ENCODE measurements at regions not wholly inside any gene's neighbourhood (a gene's known extent, or its start where the extent isn't known, plus 50 kb on each side); places are given as distances from the start of the nearest gene placed in this dataset.

DNA sequence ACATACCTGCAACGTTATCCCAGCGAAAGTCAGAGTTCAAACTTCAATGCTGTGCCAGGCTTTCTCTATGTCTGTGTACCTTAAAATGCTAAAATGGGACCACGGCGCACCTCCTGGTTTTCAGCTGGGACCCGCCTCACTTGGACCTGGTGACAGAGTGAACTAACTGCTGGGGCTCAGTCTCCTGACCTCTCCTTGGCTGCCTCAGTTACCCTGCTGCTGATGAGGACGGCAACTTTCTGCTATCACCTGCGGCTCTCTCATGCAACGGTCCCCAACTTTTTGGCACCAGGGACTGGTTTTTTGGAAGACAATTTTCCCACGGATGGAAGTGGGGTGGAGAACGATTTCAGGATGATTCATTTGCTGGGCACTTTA lies 402.8 kb downstream of the BRD1 start:
- Mint-ChIP-seq H3K9me3 (peaks cover 6% of the 10 kb centered on the region), H3K4me1 (no peaks in the 10 kb centered on the region), H3K36me3 (no peaks in the 10 kb centered on the region), H3K27me3 (no peaks in the 10 kb centered on the region), H3K27ac (no peak overlapping the region), H3K4me3 (no peak overlapping the region)
- ATAC-seq (ENCODE audit: low read depth) (no peak), DNase-seq (ENCODE audit: low spot score in 2 of 2) (no peak)

DNA sequence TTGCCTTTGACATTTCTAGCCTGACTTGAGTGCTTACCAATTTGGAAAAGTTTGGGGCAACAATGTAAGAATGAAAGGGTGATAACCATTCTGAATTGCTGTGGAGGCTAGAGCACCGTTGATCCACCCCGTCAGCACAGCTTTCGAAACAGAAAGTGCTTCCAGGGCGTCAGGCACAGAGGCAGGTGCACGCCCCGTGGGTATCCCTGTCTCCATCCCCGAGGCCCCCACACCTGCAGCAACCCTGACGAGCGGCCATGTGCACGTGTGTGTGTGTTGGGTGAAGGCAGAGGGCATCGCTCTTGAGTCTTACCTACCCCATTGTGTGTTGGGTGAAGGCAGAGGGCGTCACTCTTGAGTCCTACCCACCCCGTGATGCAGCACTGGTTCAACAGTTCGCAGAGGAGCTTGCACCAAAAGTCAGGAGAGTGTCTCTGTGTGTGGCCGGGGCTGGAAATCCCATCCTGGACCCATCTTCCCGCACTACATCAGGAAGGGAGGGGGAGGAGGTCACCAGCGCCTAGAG lies 404.5 kb downstream of the BRD1 start:
- Mint-ChIP-seq H3K36me3 (peaks cover 5% of the 10 kb centered on the region), H3K4me3 (no peak overlapping the region), H3K4me1 (no peaks in the 10 kb centered on the region), H3K27me3 (no peaks in the 10 kb centered on the region), H3K27ac (no peak overlapping the region), H3K9me3 (peaks cover 9% of the 10 kb centered on the region)
- ATAC-seq (ENCODE audit: low read depth) (no peak), DNase-seq (ENCODE audit: low spot score in 2 of 2) (no peak)

GRCh38 chr22:49422701-49423100 lies 405.0 kb downstream of the BRD1 start:
- peaks cover 9% of the 10 kb centered on the region for H3K9me3 Mint-ChIP-seq
- H3K4me1 Mint-ChIP-seq: no peaks in the 10 kb centered on the region
- ATAC-seq (ENCODE audit: low read depth) (no peak), DNase-seq (ENCODE audit: low spot score in 2 of 2) (no peak)
- H3K27me3 Mint-ChIP-seq: no peaks in the 10 kb centered on the region
- H3K36me3 Mint-ChIP-seq: peaks cover 5% of the 10 kb centered on the region
- no peak overlapping the region for H3K4me3 Mint-ChIP-seq
- no peak overlapping the region for H3K27ac Mint-ChIP-seq

DNA sequence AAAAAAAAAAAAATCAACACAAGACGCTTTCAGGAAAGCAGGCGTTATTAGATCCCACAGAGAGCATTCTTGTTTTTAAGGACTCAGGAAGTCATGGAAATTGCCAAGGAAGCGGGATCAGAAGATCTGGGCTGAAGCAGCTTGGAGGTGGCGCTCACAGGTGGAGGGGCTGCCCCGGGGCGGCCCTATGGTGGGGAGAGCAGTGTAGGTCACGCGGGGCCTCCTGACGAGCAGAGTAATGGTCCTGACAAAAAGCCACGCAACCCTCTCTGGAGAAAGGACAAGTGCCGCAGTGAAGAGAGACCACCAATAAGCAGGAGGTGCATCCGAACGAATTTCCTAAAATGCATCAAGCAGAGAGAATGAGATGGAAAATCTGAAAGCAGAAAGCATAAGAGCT lies 407.0 kb downstream of the BRD1 start:
- Mint-ChIP-seq H3K9me3 (peaks cover 9% of the 10 kb centered on the region), H3K36me3 (peaks cover 5% of the 10 kb centered on the region), H3K4me1 (no peaks in the 10 kb centered on the region), H3K27ac (no peak overlapping the region), H3K27me3 (no peaks in the 10 kb centered on the region), H3K4me3 (no peak overlapping the region)
- ATAC-seq (ENCODE audit: low read depth) (no peak), DNase-seq (ENCODE audit: low spot score in 2 of 2) (no peak)

DNA sequence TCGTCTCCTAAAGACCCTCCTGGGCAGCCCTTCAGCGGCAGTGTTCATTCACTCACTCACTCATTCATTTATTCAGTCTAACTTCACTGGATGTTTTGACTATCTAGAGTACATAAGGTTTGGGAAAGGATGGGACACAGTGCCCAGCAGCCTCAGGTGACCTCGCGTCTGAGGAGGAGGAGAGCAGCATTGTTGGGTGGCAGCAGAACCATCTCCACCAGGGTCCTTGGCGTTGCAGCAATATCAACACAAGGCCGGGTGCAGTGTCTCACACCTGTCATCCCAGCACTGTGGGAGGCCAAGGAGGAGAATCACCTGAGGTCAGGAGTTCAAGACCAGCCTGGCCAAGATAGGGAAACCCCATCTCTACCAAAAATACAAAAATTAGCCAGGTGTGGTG lies 408.0 kb downstream of the BRD1 start:
- Mint-ChIP-seq H3K27me3 (no peaks in the 10 kb centered on the region), H3K36me3 (peaks cover 5% of the 10 kb centered on the region), H3K27ac (no peak overlapping the region), H3K9me3 (peaks cover 9% of the 10 kb centered on the region), H3K4me3 (no peak overlapping the region), H3K4me1 (no peaks in the 10 kb centered on the region)
- DNase-seq (ENCODE audit: low spot score in 2 of 2): no peak
- no peak for ATAC-seq (ENCODE audit: low read depth)

DNA sequence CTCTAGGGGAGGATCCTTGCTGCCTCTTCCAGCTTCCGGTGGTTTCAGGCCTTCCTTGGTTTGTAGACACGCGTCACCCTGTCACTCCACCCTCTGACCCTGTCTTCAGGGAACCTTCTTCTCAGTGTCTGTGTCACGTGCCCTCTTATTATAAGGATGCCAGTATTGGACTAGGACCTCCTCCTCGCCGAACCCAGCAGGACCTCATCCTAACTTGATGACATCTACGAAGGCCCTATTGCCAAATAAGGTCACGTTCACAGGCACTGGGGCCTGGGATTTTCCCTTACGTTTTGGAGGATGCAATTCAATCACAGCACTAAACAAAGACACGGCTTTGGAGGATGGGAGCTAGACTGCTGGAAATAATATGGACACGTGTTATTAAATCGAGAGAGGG lies 408.7 kb downstream of the BRD1 start:
- DNase-seq (ENCODE audit: low spot score in 2 of 2) (no peak), ATAC-seq (ENCODE audit: low read depth) (no peak)
- Mint-ChIP-seq H3K27ac (no peak overlapping the region), H3K27me3 (no peaks in the 10 kb centered on the region), H3K4me3 (no peak overlapping the region), H3K36me3 (peaks cover 5% of the 10 kb centered on the region), H3K4me1 (no peaks in the 10 kb centered on the region), H3K9me3 (peaks cover 9% of the 10 kb centered on the region)

- DNase-seq (ENCODE audit: low spot score in 2 of 2) (no peak), ATAC-seq (ENCODE audit: low read depth) (no peak)
- Mint-ChIP-seq H3K27ac (no peak overlapping the region), H3K27me3 (no peaks in the 10 kb centered on the region), H3K9me3 (peaks cover 9% of the 10 kb centered on the region), H3K4me3 (no peak overlapping the region), H3K36me3 (peaks cover 5% of the 10 kb centered on the region), H3K4me1 (no peaks in the 10 kb centered on the region)
Measured at GRCh38 chr22:49418341-49418894, 409.3 kb downstream of the BRD1 start.

GRCh38 chr22:49417833-49418232 lies 409.8 kb downstream of the BRD1 start:
- DNase-seq (ENCODE audit: low spot score in 2 of 2) (no peak), ATAC-seq (ENCODE audit: low read depth) (no peak)
- Mint-ChIP-seq H3K4me1 (no peaks in the 10 kb centered on the region), H3K27me3 (peaks cover under 1% of the 10 kb centered on the region), H3K9me3 (peaks cover 9% of the 10 kb centered on the region), H3K27ac (no peak overlapping the region), H3K4me3 (no peak overlapping the region), H3K36me3 (peaks cover 5% of the 10 kb centered on the region)

GRCh38 chr22:49417326-49417725 lies 410.3 kb downstream of the BRD1 start:
- peaks cover 9% of the 10 kb centered on the region for H3K9me3 Mint-ChIP-seq
- peaks cover 2% of the 10 kb centered on the region for H3K27me3 Mint-ChIP-seq
- DNase-seq (ENCODE audit: low spot score in 2 of 2) (no peak), ATAC-seq (ENCODE audit: low read depth) (no peak)
- peaks cover 5% of the 10 kb centered on the region for H3K36me3 Mint-ChIP-seq
- no peak overlapping the region for H3K27ac Mint-ChIP-seq
- H3K4me1 Mint-ChIP-seq: no peaks in the 10 kb centered on the region
- H3K4me3 Mint-ChIP-seq: no peak overlapping the region

DNA sequence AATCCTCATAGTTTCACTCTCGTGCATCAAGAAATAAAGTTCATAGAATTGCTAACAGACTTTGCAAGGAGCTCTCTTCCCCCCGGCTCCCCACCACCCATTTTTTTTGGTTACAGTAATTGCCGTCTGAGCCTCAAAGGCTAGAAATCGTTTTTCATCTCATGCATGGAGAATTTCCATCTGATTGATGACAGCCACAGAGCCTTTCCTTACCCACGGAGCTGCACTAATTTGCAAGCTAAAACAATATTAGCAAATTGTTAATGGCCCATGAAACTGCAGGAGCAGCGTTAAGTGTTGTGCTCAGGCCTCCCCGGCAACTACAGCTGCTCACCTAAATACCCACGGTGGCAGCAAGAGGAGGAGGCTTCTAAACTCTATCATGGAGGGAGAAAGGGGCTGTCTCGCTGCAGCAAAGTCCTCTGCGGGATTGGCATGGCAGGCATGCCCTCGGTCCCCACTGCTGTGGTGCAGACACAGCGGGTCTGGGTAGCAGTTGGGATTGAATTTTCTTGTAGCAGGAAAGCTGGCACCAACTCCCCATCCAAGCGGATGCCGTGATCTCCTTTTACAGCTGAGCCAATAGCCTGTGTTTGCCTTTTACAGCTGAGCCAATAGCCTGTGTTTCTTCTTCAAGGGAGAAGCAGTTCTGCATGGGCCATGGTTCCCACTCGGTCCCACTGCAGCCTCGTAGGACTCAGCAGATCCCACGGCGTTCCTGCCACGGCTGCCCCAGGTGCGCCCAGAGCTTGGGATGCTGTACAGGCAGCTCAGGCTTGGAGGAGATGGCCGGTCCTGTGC lies 412.3 kb downstream of the BRD1 start:
- Mint-ChIP-seq H3K4me1 (no peaks in the 10 kb centered on the region), H3K27me3 (peaks cover 5% of the 10 kb centered on the region), H3K9me3 (peaks cover 3% of the 10 kb centered on the region), H3K4me3 (no peak overlapping the region), H3K27ac (no peak overlapping the region), H3K36me3 (peaks cover 5% of the 10 kb centered on the region)
- ATAC-seq (ENCODE audit: low read depth) (no peak), DNase-seq (ENCODE audit: low spot score in 2 of 2) (no peak)

GRCh38 chr22:49413551-49413950 lies 414.1 kb downstream of the BRD1 start:
- Mint-ChIP-seq H3K27me3 (peaks cover 8% of the 10 kb centered on the region), H3K36me3 (peaks cover 3% of the 10 kb centered on the region), H3K4me3 (no peak overlapping the region), H3K4me1 (no peaks in the 10 kb centered on the region), H3K9me3 (peaks cover 3% of the 10 kb centered on the region), H3K27ac (no peak overlapping the region)
- ATAC-seq (ENCODE audit: low read depth) (no peak), DNase-seq (ENCODE audit: low spot score in 2 of 2) (no peak)

GRCh38 chr22:49413146-49413545 lies 414.5 kb downstream of the BRD1 start:
- no peak overlapping the region for H3K27ac Mint-ChIP-seq
- H3K4me1 Mint-ChIP-seq: no peaks in the 10 kb centered on the region
- H3K9me3 Mint-ChIP-seq: peaks cover 3% of the 10 kb centered on the region

GRCh38 chr22:49412236-49412635 lies 415.4 kb downstream of the BRD1 start:
- Mint-ChIP-seq H3K4me1 (peaks cover 2% of the 10 kb centered on the region), H3K9me3 (peaks cover 4% of the 10 kb centered on the region), H3K27me3 (peaks cover 9% of the 10 kb centered on the region), H3K4me3 (no peak overlapping the region), H3K27ac (no peak overlapping the region), H3K36me3 (peaks cover 3% of the 10 kb centered on the region)
- DNase-seq (ENCODE audit: low spot score in 2 of 2): no peak
- no peak for ATAC-seq (ENCODE audit: low read depth)

More at GRCh38 chr22:49413146-49413545, 414.5 kb downstream of the BRD1 start:
- Mint-ChIP-seq H3K27me3 (peaks cover 8% of the 10 kb centered on the region), H3K4me3 (no peak overlapping the region), H3K36me3 (peaks cover 3% of the 10 kb centered on the region)
- DNase-seq (ENCODE audit: low spot score in 2 of 2) (no peak), ATAC-seq (ENCODE audit: low read depth) (no peak)

DNA sequence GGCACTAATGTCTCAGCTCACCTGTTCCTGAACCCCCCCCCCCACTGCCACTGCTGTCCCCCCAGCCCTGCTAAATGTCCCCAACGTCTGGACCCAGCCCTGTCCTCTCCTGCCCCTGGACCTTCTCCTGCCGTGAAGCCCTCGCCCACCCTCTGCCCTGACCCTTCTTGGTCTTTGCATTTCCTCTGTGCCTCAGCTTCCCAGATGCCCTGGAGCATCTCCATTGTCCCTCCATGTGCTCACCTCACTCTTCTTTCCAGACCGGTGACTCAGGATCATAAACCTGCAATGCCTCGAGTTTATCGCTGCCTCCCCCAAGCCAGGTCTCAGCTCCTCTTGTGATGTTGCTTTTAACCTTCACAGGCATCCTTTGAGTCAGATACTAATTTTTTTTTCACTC lies 416.4 kb downstream of the BRD1 start:
- peaks cover 2% of the 10 kb centered on the region for H3K4me1 Mint-ChIP-seq
- no peak overlapping the region for H3K4me3 Mint-ChIP-seq
- no peak for ATAC-seq (ENCODE audit: low read depth)

More for the DNA sequence above, 416.4 kb downstream of the BRD1 start:
- peaks cover 12% of the 10 kb centered on the region for H3K27me3 Mint-ChIP-seq
- peaks cover 3% of the 10 kb centered on the region for H3K36me3 Mint-ChIP-seq
- H3K27ac Mint-ChIP-seq: no peak overlapping the region
- peaks cover 4% of the 10 kb centered on the region for H3K9me3 Mint-ChIP-seq
- DNase-seq (ENCODE audit: low spot score in 2 of 2): no peak
